HG02798 (cell line): ENCODE measurements at regions not wholly inside any gene's neighbourhood (a gene's known extent, or its start where the extent isn't known, plus 50 kb on each side); places are given as distances from the start of the nearest gene placed in this dataset.
A peak's percentile ranks its signal among the peaks of the same experiment; 100 is the strongest.

Source experiments
- ATAC-seq: cut with Tn5 transposase; IDR thresholded peaks from one replicate; pipeline ENCODE4 v1.9.1; 2021; ENCODE audit warnings: mild to moderate bottlenecking; ENCODE audit not compliant: unreplicated experiment, poor library complexity

DNA sequence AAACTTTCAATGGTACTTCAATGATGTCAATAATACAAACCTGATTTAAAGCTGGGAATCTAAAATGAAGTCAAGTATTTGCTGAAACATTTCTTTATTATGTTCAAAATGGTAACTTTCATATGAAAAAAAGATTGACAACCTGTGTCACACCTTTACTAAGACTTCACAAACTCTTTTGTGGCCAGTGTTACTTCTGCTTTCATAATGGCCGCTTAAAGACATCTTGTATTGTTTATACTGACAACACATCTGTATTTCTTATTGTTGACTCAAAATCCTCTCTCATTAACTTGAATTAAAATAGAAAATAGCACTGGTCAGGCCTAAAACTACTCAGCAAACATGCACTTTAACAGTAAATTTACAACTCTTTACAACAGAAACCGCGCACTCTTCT is 312.3 kb upstream of the CNTN6 start:
- ATAC-seq = no peak

- ATAC-seq = no peak
These were observed 301.4 kb upstream of the CNTN6 start for GRCh38 chr3:791442-791841.

- ATAC-seq = no peak
These were observed 300.2 kb upstream of the CNTN6 start for GRCh38 chr3:792630-793029.

- no peak for ATAC-seq
These were observed 288.6 kb upstream of the CNTN6 start for GRCh38 chr3:804211-804610.

DNA sequence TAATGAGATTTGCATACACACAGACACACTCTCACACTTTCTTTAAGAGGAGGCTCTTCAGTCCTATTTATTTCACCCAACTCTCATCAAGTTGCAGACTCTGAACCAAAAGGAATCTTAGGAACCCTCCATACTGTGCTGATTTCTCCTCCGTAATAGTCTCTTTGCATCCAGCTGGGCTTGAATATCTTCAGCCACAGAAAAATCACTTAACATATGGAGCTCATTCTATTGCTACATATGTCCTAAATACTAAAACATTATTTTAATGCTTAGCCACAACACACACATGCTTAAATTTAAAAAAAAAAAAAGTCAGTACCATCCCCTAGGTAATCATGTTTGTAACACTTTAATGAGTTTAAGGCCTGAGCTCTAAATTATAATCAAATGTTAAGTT is 287.5 kb upstream of the CNTN6 start:
- ATAC-seq = no peak

DNA sequence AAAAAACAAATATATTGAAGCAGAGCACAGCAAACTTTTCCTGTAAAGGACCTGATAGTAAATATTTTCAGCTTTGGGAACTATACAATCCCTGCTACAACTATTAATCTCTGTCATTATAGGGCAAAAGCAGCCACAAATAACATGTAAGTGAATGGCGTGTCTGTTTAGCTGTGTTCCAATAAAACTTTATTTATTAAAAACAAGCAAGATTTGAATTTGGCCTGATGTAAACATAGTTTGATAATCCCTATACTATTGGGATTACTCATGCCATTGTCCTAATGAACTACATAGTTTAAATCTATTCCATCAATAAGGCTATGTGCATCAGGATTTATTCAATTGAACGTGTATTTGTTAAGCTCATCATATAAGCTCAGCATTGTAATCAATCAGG is 286.8 kb upstream of the CNTN6 start:
- no peak for ATAC-seq

DNA sequence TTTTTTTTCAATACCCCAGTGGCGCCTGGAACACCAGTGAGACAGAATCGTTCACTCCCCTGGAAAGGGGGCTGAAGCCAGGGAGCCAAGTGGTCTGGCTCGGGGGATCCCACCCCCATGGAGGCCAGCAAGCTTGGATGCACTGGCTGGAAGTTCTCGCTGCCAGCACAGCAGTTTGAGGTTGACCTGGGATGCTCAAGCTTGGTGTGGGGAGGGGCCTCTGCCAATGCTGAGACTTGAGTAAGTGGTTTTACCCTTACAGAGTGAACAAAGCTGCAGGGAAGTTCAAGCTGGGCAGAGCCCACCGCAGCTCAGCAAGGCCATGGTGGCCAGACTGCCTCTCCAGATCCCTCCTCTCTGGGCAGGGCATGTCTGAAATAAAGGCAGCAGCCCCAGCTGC is 276.2 kb upstream of the CNTN6 start:
- no peak for ATAC-seq

DNA sequence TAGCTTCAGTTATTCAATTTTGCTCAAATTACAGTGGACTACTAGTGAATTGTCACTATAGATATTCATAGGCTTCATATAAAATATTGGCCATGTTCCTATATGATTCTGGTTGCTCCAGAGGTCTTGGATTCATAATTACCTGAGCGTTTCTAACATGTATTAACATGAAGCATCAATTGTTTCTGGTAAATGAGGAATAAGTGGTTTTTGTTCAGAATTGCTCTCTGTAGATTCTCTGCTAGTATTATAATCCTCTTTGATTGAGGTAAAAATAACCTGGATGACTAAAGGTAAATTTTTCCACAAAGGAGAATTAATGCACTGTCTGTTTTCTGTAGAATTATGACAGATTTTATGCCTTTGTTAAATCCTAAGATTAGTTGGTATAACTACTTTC is 258.1 kb upstream of the CNTN6 start:
- ATAC-seq = no peak

- ATAC-seq = no peak
These were observed 257.7 kb upstream of the CNTN6 start for GRCh38 chr3:835096-835495.

GRCh38 chr3:839981-840380 is 252.8 kb upstream of the CNTN6 start:
- no peak for ATAC-seq

DNA sequence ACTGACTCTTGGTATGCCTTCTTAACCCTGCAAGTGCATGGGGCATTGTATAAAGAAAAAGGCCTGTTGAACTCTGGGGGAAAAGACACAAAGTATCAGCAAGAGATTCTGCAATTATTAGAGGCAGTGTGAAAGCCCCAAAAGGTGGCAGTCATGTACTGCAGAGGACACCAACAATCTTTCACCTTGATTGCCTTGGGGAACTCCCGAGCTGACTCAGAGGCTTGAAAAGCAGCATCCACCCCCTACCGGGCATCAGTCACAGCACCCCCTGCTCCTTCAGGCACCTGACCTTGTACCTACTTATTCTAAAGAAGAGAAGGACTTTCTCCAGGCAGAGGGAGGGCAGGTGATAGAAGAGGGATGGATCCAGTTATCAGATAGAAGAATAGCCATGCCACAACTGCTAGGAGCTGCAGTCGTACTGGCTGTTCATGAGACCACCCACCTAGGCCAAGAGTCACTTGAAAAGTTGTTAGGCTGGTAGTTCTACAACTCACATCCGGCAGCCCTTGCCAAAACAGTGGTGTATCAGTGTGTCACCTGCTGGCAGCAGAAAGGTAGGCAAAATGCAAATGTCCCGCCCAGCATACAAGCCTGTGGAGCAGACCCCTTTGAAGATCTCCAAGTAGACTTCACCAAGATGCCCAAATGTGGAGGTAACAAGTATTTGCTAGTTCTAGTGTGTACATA is 241.6 kb upstream of the CNTN6 start:
- peak; percentile 81 for ATAC-seq

DNA sequence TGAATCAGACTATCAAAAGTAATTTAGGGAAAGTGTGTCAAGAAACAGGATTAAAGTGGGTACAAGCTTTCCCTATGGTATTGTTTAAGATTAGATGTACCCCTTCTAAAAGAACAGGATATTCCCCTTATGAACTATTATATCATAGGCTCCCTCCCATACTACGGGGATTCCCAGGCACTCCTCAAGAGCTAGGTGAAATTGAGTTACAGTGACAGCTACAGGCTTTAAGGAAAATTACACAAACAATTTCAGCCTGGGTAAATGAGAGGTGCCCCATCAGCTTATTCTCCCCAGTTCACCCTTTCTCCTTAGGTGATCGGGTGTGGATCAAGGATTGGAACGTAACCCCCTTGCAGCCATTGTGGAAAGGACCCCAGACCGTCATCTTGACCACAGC is 240.8 kb upstream of the CNTN6 start:
- ATAC-seq = no peak

DNA sequence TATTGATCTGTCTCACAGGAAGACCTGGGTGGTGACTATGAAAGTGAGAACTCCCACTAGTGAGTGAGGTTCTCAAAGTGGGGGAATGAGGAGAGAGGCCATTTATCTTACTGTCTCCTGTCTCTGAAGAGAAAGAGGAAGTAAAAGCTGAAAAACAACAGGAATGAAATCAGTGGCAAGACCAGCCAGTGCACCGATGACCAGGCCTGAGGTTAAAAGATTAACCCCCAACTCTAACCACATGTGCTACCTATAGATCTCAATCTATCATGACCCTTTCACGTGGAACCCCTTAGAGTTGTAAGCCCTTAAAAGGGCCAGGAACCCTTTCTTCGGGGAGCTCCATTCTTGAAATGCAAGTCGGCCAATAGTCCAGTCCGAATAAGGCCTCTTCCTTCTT is 239.3 kb upstream of the CNTN6 start:
- no peak for ATAC-seq

DNA sequence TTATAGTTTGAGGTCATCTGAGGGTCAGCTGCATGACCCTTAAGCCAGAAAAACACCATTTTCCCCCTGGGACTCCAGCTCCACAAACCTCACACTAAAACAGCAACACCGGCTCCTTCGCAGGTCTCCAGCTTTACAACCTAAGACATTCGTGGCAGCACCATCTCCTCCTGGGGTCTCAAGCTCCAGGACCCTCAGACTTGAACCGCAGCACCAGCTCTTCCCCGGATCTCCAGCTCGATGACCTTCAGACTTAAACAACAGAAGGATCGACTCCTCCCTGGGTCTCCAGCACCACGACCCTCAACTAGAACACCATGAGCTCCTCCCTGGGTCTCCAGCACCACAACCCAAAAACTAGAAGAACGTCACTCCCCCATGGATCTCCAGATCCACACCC is 233.7 kb upstream of the CNTN6 start:
- no peak for ATAC-seq

- no peak for ATAC-seq
These were observed 231.1 kb upstream of the CNTN6 start for GRCh38 chr3:861721-862120.

DNA sequence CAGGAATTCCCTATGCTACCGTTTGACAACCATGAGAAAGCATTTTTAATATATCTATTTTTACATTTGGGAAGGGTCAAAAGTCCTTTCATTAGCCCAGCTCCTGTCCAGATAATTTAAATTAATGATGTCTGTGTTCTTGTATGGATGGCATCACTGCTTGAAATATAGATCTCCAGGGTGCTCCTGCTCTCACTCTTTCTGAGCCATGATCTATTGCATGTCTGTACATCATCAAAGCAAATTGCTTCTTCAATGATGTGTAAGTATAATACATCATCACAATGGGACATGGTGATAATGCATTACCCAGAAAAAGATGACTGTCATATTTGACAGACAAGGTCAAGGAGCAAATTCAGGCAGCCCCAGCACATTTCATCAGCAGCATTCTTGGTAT is 223.6 kb upstream of the CNTN6 start:
- no peak for ATAC-seq

- no peak for ATAC-seq
These were observed 223.1 kb upstream of the CNTN6 start for GRCh38 chr3:869734-870133.

DNA sequence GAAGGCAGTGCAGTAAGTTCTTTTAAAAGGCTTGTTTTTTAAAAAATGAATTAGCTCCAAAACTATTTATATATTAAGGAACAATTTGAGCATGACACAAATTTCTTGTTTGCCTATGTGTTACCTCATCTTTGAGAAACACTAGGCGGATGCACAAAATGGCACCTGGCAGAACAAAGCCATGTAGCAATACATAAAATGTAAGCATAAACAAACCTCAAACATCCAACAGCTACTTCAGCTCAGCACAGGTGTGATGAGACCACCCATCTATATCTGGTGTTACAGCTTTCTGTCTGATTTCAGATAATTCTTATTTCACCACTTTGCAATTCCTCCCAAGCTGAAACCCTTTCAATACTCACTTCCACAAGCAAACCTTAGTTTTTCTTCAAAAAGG is 221.2 kb upstream of the CNTN6 start:
- no peak for ATAC-seq

- no peak for ATAC-seq
These were observed 215.8 kb upstream of the CNTN6 start for GRCh38 chr3:877001-877400.

DNA sequence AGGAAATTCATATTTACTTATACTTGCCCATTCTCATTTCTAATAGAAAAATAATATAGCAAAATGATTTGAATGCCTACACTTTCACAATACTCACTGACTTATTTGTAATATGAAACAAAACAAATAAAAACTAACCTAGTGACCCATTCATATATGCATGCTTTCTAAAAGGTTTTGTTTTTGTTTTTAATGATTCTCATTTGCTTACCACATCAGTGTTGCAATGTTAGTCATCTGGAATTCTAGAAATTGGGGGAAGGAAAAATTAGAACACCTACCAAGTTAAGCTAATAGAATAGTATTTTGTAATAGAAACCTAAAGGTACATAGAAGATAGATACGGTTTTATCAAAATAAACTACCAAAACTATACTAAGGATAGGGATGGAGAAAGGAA is 214.1 kb upstream of the CNTN6 start:
- no peak for ATAC-seq

DNA sequence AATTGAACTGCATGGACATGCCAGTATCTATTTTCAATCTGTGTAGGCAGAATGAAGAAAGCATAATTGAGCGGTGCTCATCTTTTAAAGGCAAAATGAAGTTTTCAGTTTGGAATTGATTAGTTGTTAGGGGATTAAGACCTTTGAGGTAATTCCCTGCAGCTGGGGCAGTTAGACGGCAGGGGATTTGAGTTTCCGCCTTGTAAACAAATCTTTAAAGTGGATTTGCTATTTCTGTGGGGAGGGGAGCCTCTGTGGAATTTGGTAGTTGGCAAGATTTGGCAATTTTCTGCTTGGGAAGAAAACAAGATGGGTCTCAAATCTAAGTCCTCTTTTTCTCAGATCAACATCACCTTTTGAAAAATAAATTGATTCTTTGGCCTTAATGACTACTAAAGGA is 212.5 kb upstream of the CNTN6 start:
- no peak for ATAC-seq

- ATAC-seq = no peak
These were observed 210.3 kb upstream of the CNTN6 start for GRCh38 chr3:882533-882932.
